Urinary bladder (tissue), 3 donors: ENCODE measurements at regions not wholly inside any gene's neighbourhood (a gene's known extent, or its start where the extent isn't known, plus 50 kb on each side); places are given as distances from the start of the nearest gene placed in this dataset.

Experiments
- DNase-seq: peaks from one replicate; pipeline ENCODE4 v3.0.0-alpha.2; 2015; ENCODE audit errors: extremely low spot score
- H3K27ac ChIP-seq: one replicate; pipeline ENCODE4 v1.5.1; 2013; ENCODE audit warnings: low read depth, mild to moderate bottlenecking, moderate library complexity
- H3K36me3 ChIP-seq: one replicate; pipeline ENCODE4 v1.6.1; 2013; ENCODE audit warnings: mild to moderate bottlenecking, moderate library complexity; ENCODE audit not compliant: insufficient read depth
- H3K4me1 ChIP-seq: one replicate; pipeline ENCODE4 v1.6.1; 2013; ENCODE audit warnings: mild to moderate bottlenecking, moderate library complexity; ENCODE audit not compliant: insufficient read depth
- H3K4me3 ChIP-seq: one replicate; pipeline ENCODE4 v1.5.1; 2013; ENCODE audit warnings: low read depth, low read length
- WGBS: extraction: QIAGEN DNeasy Blood & Tissue Kit; methylation state at CpG from one replicate; pipeline ENCODE4 v1.1.7; 2013; 5-methylcytosine and 5-hydroxymethylcytosine counted together
- donor health status: healthy with polysubstance abuse.
- donor health status: healthy.

- 93% methylated on average over 1 of the region's 1 CpG for WGBS
- Histone ChIP-seq H3K4me1 (no peaks in the 10 kb centered on the region), H3K36me3 (no peaks in the 10 kb centered on the region)
Measured at GRCh38 chr13:75231235-75231634, 250.7 kb downstream of the TBC1D4 start.

GRCh38 chr13:75226733-75227435 is 255.1 kb downstream of the TBC1D4 start:
- no peak for DNase-seq
- 72% methylated on average over 3 of the region's 3 CpGs for WGBS

More at GRCh38 chr13:75231235-75231634, 250.7 kb downstream of the TBC1D4 start:
- Histone ChIP-seq H3K4me3 (no peak overlapping the region), H3K27ac (no peak overlapping the region)
- no peak for DNase-seq

GRCh38 chr13:75226092-75226491 is 255.9 kb downstream of the TBC1D4 start:
- H3K27ac ChIP-seq, result no peak overlapping the region
- H3K4me1 ChIP-seq, result no peaks in the 10 kb centered on the region
- DNase-seq, result no peak
- 94% methylated on average over 9 of the region's 9 CpGs for WGBS
- H3K4me3 ChIP-seq, result no peak overlapping the region
- no peaks in the 10 kb centered on the region for H3K36me3 ChIP-seq

More at GRCh38 chr13:75226733-75227435, 255.1 kb downstream of the TBC1D4 start:
- Histone ChIP-seq H3K4me1 (no peaks in the 10 kb centered on the region), H3K4me3 (no peak overlapping the region), H3K27ac (no peak overlapping the region), H3K36me3 (no peaks in the 10 kb centered on the region)

- Histone ChIP-seq H3K36me3 (no peaks in the 10 kb centered on the region), H3K27ac (no peak overlapping the region)
Measured at GRCh38 chr13:75225288-75226032, 256.5 kb downstream of the TBC1D4 start.

GRCh38 chr13:75224053-75224742 is 257.8 kb downstream of the TBC1D4 start:
- no peak for DNase-seq

More at GRCh38 chr13:75225288-75226032, 256.5 kb downstream of the TBC1D4 start:
- 96% methylated on average over 1 of the region's 1 CpG for WGBS
- H3K4me1 ChIP-seq, result no peaks in the 10 kb centered on the region
- H3K4me3 ChIP-seq, result no peak overlapping the region
- no peak for DNase-seq

GRCh38 chr13:75222031-75222430 is 259.9 kb downstream of the TBC1D4 start:
- 96% methylated on average over 1 of the region's 1 CpG for WGBS
- Histone ChIP-seq H3K4me3 (no peak overlapping the region), H3K4me1 (no peaks in the 10 kb centered on the region), H3K36me3 (no peaks in the 10 kb centered on the region), H3K27ac (no peak overlapping the region)
- no peak for DNase-seq

More at GRCh38 chr13:75224053-75224742, 257.8 kb downstream of the TBC1D4 start:
- Histone ChIP-seq H3K4me1 (no peaks in the 10 kb centered on the region), H3K27ac (no peak overlapping the region), H3K4me3 (no peak overlapping the region), H3K36me3 (no peaks in the 10 kb centered on the region)
- WGBS, result 74% methylated on average over 6 of the region's 6 CpGs

- no peaks in the 10 kb centered on the region for H3K36me3 ChIP-seq
- WGBS, result 91% methylated on average over 5 of the region's 5 CpGs
- DNase-seq, result no peak
- H3K4me3 ChIP-seq, result no peak overlapping the region
- no peaks in the 10 kb centered on the region for H3K4me1 ChIP-seq
- H3K27ac ChIP-seq, result no peak overlapping the region
Measured at GRCh38 chr13:75220861-75221260, 261.1 kb downstream of the TBC1D4 start.

GRCh38 chr13:75220238-75220542 is 261.8 kb downstream of the TBC1D4 start:
- DNase-seq, result no peak
- Histone ChIP-seq H3K4me1 (no peaks in the 10 kb centered on the region), H3K4me3 (no peak overlapping the region), H3K27ac (no peak overlapping the region), H3K36me3 (no peaks in the 10 kb centered on the region)
- 93% methylated on average over 8 of the region's 8 CpGs for WGBS

GRCh38 chr13:75219479-75220237 is 262.3 kb downstream of the TBC1D4 start:
- Histone ChIP-seq H3K36me3 (no peaks in the 10 kb centered on the region), H3K4me1 (no peaks in the 10 kb centered on the region), H3K27ac (no peak overlapping the region), H3K4me3 (no peak overlapping the region)
- peak; percentile 49 for DNase-seq
- WGBS, result 10% methylated on average over 31 of the region's 31 CpGs

- DNase-seq, result no peak
- no peaks in the 10 kb centered on the region for H3K36me3 ChIP-seq
- H3K27ac ChIP-seq, result no peak overlapping the region
- no peak overlapping the region for H3K4me3 ChIP-seq
- 49% methylated on average over 1 of the region's 1 CpG for WGBS
- no peaks in the 10 kb centered on the region for H3K4me1 ChIP-seq
Measured at GRCh38 chr13:75217949-75218348, 264.0 kb downstream of the TBC1D4 start.

GRCh38 chr13:75216038-75216437 is 265.9 kb downstream of the TBC1D4 start:
- no peak for DNase-seq
- Histone ChIP-seq H3K4me3 (no peak overlapping the region), H3K27ac (no peak overlapping the region), H3K4me1 (no peaks in the 10 kb centered on the region), H3K36me3 (no peaks in the 10 kb centered on the region)
- WGBS, result 42% methylated on average over 7 of the region's 7 CpGs

- DNase-seq, result no peak
- 98% methylated on average over 2 of the region's 2 CpGs for WGBS
- no peaks in the 10 kb centered on the region for H3K4me1 ChIP-seq
- no peak overlapping the region for H3K27ac ChIP-seq
- no peak overlapping the region for H3K4me3 ChIP-seq
- H3K36me3 ChIP-seq, result no peaks in the 10 kb centered on the region
Measured at GRCh38 chr13:75214846-75215245, 267.1 kb downstream of the TBC1D4 start.

- Histone ChIP-seq H3K36me3 (no peaks in the 10 kb centered on the region), H3K4me3 (no peak overlapping the region), H3K4me1 (no peaks in the 10 kb centered on the region), H3K27ac (no peak overlapping the region)
- WGBS, result 97% methylated on average over 3 of the region's 3 CpGs
- no peak for DNase-seq
Measured at GRCh38 chr13:75202981-75203380, 279.0 kb downstream of the TBC1D4 start.
